GM21526 (cell line): ENCODE measurements at regions not wholly inside any gene's neighbourhood (a gene's known extent, or its start where the extent isn't known, plus 50 kb on each side); places are given as distances from the start of the nearest gene placed in this dataset.
"Not testable (repeated sequence)": the region's sequence is repeated elsewhere in the genome, so short reads cannot be mapped to it uniquely, and the experiment has no call there.

Experiments
- ATAC-seq: cut with Tn5 transposase; IDR thresholded peaks from one replicate; pipeline ENCODE4 v1.9.1; 2021; ENCODE audit warnings: moderate library complexity; ENCODE audit not compliant: unreplicated experiment, low FRiP score

DNA sequence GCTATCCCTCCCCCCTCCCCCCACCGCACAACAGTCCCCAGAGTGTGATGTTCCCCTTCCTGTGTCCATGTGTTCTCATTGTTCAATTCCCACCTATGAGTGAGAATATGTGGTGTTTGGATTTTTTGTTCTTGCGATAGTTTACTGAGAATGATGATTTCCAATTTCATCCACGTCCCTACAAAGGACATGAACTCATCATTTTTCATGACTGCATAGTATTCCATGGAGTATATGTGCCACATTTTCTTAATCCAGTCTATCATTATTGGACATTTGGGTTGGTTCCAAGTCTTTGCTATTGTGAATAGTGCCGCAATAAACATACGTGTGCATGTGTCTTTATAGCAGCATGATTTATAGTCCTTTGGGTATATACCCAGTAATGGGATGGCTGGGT is 342.0 kb upstream of the KIAA1217 start:
- not testable (repeated sequence) for ATAC-seq

DNA sequence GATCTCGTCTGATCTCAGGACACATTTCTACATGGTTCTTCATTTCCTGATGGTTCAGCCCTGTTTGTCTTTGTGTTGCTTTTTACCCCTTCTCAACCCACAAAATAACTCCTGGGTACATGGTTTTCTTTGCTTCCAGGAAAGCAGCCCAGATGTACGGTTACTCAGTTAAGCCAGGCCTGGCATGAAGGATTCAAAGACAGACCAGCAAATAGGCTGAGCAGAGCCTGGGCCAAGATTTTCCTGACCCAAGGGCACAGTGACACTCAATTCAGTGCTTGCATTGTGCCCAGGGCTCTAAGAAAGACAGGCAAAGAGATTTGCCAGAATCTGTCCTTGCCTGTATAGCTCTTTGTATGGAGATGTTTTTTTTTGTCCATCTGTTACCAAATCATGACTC is 340.8 kb upstream of the KIAA1217 start:
- ATAC-seq = no peak

DNA sequence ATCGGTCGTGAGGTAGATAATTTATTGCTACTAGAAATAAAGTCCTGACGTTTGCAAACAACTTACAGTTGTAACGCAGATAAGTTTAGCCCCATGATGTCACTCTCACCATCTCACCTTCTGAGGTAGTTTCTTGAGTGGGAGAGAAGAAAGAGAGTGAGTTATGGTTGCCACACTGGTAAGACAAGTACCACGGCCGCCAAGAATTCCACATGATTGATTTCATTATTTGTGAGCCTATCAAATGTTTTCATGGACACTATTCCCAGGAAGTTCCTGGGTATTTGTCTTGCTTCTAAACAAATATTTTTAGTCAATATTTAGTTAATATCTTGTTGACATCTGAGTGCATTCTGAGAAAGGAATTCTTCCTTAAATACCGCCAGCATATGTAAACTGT is 339.4 kb upstream of the KIAA1217 start:
- no peak for ATAC-seq

DNA sequence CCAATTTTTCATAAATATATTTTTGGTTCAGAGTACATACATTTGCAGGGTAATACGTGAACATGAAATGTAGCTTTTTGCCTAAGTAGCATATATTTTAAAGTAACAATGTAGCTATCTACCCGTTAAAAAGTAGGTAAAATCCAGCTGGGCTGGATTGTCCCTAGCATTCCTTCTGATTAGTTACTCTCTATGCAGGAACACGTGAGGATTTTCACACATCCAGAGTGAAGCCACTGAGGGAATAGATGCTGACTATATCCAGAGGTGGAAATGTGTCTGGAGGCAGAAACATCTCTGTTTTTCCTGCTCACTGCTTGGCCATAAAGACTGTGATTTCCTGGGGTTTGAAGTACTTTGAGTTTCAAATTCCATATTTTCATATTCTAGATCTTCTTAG is 338.9 kb upstream of the KIAA1217 start:
- ATAC-seq = no peak

DNA sequence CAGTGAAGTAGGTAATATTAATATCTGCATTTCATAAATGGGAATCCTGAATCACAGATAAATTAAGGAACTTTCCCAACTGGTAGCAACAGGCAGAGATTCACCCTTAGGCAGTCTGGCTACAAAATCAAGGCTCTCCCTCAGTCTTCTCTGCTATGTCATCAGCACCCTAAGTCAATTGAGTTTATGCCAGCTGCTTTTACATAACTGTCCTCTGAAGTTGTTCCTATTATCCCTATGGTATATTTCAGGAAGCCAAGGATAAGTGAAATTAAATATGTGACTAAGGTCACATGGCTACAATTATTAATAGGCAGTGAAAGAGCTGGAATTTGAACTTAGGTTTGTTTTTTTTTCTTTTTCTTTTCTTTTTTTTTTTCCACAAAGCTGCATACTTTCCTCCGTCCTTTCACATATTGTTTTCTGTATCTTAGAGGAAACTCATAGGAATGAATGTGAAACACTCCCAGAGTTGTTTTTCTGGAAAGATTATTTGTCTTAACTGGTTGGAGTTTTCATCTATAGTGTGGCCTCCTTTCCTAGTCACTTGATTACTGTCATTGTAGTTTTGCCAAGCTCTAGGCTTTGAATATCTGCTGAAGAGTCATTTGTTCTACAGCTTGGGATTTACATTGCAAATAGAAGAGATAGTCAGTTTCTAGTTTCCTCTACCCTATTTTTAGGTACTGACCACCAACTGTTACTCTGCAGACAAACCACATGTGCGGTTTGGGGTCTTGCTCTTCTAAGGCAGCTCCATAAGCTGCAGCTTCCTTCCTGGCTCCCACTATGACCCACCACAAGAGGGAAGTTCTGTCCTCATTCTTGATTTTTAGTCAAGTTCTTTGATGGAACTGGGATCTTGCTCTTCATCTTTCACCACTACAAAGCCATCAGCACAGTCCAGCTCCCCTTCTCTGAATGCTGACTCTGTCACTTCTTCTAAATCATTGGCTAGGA is 338.0 kb upstream of the KIAA1217 start:
- ATAC-seq = no peak

DNA sequence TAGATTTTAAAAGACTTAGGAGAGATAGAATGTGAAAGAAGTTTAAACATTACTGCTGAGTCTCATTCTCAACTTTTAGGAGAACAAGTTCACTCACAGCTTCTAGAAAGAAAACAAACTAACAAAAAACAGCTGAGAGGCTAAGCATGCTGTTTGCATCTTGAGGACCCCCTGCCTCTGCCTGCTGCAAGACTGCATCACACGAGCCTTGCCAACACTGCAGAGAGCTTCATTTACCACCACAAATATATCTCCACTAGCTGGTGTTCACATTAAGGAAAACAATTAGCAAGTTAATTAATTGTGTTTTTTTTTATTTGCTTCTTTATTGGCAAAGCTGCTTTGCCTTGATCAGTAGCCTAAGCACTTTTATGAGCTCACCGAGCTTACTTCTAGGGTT is 336.6 kb upstream of the KIAA1217 start:
- no peak for ATAC-seq

DNA sequence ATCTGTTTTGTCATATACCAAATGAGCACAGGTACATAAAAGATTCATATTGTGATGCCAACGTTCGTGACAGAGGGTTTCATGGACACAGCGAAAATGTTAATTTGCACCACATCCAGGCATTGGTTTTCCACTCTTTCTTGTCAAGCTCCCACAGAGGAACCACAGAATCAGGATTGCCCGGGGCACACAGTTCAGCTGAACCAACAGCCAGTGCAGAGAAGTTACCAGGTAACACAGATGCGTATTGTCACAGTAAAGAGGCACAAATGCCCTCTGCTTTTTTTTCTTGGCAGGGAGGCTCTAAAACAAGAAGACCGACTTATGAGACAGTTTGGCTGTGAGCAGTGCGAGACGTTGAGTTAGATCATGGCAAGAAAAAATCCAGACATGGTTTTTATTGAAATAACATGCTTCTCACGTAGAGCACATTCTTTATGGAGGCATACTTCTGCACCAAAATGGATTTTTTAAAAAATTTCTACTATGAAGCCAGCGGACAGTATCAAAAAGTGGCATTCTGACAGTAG is 331.1 kb upstream of the KIAA1217 start:
- no peak for ATAC-seq

DNA sequence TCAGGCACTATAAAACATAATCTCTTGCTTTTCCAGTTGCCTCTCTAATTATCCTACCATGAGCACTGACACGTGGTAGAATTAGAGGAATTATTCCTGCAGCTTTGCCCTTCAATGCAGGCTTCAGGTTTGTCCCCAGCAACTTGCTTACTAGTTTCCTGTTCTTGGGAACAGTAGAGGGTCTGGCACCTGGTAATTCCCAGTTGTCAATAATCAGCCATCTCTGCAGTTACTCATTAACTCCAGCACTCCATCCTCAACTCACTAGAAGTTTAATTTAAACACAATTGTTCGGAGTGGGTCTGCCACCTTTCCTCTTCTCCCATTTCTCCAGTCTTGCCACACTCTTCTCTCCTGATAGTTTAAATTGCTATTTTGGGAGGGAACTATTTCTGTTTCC is 324.3 kb upstream of the KIAA1217 start:
- ATAC-seq = no peak

DNA sequence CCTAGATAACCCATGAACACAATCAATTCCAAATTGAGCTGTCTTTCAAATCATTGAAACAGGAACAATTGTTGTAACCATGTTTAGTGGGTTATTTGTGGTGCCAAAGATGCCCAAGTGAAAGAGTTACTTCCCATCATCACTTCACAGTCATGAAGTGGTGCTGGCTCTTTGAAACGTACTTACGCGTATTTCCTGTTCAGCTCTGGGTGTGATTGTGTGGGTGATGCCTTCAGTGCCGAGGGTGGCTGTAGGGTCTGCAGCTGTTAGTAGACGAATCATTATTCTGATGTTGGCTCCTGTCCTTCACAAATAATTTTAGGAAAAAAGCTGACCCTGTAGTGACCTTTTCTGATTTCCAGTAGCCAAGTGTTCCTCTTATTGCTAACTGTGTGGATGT is 323.1 kb upstream of the KIAA1217 start:
- ATAC-seq = no peak

DNA sequence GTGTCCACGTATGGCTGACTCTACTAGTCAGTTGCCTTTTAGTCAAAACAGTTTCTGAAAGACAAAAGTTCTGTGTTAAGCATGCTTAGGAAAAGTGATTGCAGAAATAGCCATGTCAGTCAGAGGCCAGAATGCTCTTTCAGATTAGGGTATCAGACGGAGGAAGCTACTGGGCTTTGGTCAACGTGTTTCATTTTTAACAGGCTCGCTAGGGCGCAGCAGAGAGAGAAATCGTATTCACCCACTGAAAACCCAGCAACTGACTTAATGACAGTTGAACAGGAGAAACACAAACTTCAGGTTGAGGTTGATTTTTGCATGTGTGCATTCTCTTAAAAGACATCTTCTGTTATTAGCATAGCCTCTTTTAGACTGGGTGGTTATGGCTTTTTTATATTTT is 322.6 kb upstream of the KIAA1217 start:
- ATAC-seq = no peak

DNA sequence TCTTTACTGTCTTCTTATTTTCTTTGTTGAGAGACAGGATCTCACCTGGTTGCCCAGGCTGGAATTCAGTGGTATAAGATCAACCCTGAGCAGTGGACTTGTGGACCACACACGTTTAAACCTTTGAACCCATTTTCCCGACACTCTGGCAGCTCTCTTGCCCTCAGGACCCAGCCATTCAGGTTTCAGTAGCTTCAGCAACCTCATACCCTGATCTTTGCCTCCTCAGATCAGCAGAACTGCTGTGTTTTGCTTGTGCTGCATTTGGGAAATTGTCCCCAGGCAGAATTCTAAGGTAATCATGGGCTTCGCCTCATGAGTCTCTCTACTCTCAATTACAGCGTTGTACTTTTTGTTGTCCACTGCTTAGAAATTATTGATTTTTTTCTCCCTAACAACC is 317.6 kb upstream of the KIAA1217 start:
- no peak for ATAC-seq

DNA sequence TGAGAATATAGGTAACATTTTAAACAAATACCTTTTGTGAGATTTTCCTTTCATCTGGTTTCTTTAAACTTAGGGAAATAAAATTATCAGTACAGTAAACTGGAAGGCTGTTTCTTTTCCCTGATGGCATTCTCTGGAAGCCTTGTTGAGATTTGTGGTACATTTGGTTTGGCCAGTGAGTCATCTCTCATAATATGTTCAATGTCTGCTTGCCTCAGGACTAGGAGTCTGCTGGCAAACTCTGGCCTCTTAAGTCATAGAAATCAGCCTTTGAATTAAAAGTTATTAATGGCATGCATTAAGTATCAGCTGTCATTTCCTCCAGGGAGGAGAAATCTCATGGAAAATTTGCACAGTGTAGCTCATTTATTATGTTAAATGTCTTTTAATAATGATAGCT is 316.6 kb upstream of the KIAA1217 start:
- ATAC-seq = no peak

DNA sequence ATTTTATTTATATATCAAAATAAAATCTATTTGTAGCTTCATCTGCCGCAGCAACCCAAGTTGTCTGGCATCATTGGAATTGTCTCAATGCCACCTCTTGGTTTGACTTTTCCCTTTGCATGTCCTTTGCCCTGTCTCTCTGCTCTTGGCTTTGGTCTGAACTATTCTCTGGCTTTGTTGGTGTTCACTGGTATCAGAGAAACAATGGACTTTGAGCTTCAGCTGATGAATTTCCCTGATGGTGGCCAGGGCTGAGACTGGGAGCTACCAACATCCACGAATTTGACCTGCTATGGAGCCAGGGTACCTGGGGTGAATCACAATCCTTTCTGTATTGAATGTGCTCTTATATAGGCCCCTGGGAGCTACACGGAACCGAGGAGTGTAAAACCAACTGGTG is 311.7 kb upstream of the KIAA1217 start:
- no peak for ATAC-seq

DNA sequence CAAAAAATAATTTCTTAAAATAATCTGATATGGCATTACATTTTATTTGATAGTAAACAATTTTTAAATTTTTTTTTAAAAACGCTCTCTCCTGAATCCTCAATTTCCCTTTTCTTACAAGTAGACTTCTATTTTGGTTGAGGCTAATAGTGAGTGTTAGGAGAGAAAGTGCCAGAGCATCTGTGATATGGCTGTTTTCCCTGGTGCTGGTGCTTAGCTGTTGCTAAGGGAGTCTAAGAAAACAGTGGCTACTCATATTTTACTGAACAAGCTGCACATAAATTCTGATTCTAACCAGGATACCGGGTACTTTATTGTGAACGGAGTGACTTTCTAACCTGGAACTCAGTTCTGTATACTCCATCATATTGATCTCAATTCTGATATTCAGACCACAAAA is 311.1 kb upstream of the KIAA1217 start:
- no peak for ATAC-seq

DNA sequence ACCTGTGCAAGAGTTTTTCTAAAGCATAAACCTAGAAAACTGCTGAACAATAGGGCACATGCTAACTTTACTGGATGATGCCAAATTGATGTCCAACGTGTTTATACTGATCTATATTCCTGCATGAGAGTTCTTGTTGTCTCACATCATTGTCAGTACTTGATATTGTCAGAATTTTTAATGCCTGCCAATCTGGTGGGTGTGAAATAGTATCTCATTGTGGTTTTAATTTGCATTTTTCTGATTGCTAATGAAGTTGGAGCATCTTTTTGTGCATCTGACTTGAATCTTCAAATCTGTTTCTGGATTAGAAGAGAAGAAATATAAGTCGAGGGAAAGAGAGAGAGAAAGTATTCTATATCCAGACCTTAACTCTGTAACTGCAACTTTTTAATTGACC is 309.8 kb upstream of the KIAA1217 start:
- no peak for ATAC-seq

DNA sequence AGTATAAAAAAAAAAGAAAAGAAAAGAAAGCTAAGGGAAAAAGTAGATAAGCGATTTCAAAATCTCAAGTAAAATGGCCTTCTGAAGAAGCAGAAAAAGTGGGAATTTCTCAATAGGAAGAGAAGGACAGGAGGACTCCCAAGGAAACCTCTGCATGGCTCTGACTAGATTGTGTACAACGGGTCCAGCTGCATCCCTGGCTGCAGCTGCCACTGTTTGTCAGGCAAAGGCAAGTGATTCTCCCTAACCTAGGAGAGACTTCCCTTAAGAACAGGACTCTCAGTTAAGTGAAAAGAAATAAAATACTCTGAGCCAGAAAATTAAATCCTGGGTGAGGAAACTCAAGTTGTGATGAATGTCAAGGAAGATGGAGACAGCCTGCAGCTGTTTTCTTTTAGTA is 298.6 kb upstream of the KIAA1217 start:
- no peak for ATAC-seq

DNA sequence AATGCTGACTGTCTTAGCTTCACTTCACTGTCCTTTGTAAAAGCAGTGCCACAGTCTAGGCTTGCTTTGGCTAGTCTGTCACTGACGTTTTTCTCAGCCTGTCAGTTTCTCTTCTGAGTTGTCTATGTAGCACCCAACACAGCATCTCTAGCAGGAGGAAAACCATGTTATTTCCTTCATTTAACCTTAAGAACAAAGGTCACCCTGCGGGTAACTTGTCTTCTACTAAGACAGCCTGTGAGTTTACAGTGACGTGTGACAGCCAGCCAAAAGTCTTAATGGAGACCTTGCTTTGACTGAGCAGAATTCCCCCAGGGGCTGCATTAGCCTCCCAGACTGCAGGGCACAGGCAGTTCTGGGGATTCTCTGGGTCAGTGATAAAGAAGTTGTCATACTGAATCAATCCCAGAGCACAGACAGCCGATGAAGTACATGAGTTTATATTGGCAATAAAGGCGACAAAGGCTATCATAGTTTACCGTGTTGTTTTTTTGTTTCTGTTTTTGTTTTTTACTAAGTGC is 296.0 kb upstream of the KIAA1217 start:
- no peak for ATAC-seq

DNA sequence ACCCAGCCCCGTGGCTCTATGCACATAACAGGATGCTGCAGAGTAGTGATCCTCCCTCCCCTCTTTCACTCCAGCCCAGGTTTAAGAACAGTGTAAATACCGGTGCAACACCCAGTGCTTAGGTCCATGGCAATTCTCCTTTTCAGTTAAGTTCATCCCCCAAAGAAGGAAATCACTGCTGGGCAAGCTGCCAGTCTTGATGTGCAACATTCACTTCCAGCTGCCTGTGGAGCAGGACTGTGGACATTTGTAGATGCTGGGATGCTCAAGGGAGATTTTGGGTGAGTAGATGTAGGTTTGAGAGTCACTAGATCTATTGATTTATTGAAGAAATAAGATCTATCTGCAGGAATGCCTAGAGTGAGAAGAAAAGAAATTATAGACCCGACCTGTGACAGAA is 294.3 kb upstream of the KIAA1217 start:
- ATAC-seq = no peak

DNA sequence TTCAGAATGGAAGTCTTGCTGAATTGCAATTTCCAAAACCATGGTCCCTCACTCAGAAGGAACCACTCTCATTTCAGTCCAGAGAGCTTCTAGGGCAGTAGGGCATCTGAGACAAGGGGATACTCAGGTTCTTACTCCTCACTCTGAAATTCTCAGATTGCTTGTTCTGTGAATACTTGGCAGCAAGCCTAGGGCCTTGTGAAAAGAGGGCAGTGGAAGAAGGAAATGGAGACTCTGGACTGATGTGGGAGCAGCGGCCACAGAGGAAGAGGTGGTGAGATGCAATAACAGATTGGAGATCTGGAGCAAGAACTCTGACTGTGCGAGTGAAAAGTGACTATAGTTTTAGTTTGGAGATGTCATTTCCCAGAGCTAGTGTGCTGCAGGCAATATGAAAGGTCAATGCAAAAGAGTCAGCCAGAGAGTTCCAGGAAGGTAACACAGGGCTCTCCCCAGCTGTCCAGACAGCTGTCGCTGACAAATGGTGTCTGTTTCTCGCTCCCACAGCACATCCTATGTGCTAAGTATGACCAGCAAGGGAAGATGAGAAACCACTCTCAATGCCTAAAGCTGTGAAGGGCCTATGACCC is 291.6 kb upstream of the KIAA1217 start:
- ATAC-seq = no peak

DNA sequence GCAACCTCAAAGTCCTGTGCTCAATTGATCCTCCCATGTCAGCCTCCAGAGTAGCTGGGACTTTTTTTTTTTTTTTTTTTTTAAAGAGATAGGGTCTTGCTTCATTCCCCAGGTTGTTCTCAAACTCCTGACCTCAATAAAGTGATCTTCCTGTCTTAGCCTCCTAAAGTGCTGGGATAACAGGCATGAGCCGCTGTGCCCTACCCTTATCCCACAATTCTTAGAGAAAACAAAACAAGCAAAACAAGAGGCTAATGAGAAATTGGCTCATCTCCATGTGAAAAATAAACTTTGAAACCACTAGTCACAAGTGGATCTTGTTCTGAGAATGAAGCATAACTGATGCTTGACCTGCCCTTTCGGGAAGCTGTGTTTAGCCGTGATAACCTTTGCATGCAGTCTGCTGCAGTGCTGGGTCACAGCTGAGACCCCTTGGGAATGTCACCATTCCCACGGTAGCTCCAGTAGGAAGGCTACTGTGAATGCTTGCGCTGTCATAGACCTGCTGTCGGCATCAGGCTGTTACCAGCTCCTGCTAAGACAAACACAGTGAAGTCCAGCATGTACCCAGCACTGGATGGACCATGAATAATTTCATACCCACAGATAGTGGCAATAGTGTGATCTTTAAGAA is 290.7 kb upstream of the KIAA1217 start:
- no peak for ATAC-seq

DNA sequence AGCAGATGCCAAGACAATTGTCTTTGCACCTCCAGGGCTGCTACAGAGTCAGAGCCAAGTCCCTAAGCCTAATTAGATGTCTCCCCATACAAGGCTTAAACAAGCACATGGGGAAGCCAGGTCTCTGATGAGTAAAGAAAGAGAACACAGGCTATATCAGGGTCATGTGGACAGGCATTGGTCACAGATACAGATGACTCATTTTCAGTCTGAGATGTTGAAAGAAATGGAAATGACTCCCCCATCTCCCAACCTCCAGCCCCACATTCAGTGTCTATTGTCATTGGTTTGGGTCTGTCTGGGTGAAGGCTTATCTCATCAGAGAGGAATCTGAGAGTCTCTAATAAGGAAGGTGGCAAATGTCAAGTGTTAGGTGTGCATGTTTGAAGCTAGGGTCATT is 290.1 kb upstream of the KIAA1217 start:
- ATAC-seq = no peak
